ENCODE measurements at regions not wholly inside any gene's neighbourhood (a gene's known extent, or its start where the extent isn't known, plus 50 kb on each side); places are given as distances from the start of the nearest gene placed in this dataset.

DNA sequence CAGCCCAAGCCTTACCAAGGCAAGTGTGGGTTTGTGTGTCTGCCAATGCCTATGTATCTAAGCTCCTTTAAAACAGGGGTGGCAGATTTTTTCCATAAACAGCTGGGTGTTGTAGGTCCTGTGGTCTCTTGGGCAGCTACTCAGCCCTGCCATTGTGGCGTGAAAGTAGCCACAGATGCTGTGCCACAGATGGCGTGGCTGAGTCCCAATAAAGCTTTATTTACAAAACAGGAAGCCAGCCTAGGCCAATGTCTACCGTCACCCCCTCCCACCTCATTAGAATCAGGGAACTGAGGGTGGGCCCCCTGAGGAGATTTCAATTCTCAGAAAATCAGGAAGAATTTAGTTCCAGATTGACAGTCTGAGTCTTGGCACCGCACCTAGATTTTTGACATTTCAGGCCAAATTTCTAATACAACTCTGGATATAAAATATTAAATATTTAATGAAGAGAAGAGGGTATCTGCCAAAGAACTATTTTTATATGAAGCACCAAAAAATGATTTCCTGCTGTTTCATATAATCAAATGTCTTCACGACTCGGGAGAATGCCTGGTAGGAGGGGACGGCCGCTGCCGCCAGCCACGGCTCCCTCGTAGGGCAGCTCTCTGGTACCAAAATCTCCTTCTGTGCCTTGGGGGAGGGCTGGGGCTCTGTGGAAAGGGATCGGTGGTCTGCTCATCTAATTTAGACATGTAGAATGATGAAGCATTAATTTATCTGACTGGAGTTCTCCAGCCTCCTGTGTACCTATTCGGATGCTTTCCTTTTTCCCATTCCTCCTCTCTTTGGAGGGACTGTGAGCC is 420.9 kb downstream of the IRX2 start:
- DNase-seq = no peak

DNA sequence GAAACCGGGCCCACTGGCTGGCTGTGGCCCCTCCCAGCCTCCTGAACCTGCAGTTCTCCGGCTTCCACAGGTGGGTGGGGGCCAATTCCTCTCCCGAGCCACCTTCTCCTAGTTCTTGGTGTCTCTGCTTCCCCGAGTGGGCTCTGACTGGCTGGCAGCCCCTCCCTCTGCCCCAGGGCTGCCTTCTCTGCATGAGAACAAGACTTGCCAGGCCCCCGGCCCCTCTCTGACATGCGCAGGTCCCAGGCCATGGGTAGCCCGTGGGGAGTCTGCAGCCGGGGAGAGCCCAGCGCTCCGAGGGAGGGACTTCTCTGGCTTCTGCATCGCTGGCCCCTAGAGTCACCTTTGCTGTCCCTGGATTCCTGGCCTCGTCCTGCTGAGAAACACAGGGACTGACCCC is 421.7 kb downstream of the IRX2 start:
- no peak for DNase-seq

DNA sequence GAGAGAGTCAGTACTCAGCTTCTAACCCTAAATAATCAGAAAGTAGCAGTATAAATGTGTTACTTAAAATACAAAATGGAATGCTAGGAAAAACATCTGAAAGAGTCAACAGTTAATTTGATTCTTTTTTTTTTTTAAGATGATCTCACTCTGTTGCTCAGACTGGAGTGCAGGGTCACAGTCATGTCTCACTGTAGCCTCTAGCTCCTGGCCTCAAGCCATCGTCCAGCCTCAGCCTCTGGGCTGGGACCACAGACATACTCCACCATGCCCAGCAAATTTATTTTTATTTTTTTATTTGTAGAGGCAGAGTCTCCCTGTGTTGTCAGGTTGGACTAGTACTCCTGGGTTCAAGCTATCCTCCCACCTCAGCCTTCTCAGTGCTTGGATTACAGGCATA is 424.9 kb downstream of the IRX2 start:
- DNase-seq = no peak

DNA sequence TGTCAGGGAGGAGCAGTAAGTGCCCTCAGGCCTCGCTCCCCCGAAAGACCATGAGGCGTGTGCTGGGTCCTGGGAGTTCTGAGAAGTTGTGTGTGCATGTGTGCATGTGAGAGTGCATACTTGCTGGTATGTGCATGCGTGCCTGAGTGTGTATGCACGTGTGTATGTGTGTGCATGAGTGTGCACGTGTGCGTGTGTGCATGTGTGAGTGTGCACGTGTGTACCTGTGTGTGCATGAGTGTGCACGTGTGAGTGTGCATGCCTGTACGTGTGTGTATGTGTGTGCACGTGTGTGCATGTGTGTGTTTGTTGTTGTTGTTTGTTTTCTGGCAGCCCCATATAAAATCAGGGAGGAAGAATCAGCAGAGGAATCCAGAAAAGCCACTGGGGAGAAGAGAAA is 426.7 kb downstream of the IRX2 start:
- DNase-seq = no peak

DNA sequence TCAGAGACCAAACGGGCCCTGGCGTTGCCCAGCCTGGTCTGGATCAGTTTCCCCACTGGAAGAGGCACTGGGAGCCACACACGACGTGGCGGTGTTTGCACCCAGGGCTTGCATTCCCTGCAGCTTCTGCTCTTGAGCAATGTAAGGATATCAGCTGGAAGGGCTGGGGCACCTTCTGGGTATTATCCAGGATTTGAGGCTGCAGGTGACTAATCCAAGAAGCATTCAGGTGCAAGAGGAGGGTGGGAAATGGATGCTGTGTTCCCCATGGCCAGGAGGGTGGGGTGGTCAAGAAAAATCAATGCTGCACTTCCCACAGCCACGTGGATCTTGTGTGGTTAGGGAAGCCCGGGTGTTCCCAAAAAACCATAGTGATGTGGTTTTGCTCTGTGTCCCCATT is 430.9 kb downstream of the IRX2 start:
- no peak for DNase-seq

DNA sequence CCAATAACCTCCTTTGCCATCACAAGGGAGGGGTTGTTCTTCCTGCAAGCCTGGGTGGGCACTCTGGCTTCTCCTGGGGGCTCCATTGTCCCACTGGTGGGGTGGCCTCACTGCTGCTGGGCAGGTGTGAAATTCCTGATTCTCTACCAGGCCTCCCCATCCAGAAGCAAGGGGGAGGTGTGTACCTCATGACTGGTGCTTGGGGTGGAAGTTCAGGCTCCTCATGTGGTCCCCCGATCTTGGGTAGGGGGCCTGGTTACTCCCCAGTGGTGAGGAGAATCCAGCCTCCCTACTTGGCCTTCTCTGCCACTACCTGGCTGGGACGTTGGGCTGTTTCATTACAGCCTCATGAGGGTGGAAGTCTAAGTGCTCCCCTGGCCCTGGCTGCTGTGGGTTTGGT is 433.9 kb downstream of the IRX2 start:
- no peak for DNase-seq

GRCh38 chr5:2311851-2312250 is 429.1 kb upstream of the IRX4 start:
- DNase-seq = no peak

- DNase-seq = no peak
Measured at GRCh38 chr5:2310946-2311345, 428.2 kb upstream of the IRX4 start.

DNA sequence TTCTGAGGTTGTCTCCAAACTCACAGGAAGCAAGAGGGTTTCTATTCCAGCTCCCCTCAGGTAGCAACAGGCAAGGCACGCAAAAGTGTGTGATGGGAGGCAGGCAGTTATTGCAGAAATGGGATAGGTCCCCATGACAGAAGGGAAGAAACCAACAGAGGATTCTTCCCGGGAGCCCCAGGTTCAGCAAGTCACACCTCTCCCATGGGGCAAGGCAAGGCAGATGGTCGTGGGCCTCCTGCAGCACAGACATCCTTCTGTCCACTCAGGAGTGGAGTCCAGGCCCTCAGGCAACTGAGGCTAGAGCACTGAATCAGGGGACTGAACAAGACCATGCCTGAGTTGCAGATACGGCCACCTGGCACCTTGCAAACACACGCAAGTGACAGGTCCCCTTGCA is 424.9 kb upstream of the IRX4 start:
- no peak for DNase-seq

- DNase-seq = no peak
Measured at GRCh38 chr5:2306711-2307110, 424.0 kb upstream of the IRX4 start.

DNA sequence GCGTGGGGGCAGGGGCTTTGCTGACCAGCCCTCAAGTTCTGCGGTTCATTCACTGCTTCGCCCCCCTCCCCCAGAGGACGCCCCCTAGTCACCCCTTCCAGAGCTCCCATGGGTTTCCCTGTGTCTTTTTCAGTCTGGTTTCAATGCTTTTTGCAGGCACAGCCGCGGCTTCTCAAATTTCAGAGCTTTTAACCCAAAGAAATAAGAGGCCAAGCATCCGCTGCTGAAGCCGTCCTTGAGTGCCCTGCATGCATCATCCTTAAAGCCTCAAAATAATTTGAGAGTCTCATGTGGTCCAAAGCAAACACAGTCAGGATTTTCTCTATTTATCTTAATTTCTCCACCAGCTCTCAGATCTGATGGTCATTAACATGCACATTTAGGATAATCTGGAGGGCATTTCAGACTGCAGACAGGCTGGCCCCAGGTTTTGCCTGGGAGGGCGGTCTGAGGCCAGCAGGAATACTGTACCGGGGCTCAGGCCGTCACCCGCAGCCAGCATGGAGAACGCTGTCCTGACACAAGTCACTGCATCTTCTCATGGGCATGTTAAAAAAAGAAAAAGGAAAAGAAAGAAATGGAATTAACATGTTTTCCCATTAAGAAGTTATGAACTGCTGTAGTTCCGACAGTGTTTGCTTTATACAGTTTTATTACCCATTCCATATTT is 420.8 kb upstream of the IRX4 start:
- peak; percentile 35 for DNase-seq

DNA sequence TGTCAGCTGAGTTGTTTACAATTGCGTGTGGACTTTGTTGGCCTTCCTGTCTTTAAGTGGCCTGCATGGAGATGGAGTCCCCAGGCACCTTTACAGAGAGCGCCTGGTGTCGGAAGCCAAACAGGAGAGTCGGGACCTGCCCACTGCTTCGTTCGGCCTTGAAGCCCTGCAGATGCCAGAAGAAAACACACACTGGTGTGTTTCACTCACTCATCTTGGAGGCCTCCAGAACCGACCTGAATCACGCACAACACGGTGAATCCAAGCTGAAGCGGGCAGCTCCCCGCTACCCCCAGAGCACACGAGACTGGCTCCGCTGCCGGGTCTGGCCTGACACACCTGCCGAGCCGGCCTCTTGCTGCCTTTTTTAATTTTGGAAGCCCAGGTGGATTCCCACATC is 419.4 kb upstream of the IRX4 start:
- no peak for DNase-seq

DNA sequence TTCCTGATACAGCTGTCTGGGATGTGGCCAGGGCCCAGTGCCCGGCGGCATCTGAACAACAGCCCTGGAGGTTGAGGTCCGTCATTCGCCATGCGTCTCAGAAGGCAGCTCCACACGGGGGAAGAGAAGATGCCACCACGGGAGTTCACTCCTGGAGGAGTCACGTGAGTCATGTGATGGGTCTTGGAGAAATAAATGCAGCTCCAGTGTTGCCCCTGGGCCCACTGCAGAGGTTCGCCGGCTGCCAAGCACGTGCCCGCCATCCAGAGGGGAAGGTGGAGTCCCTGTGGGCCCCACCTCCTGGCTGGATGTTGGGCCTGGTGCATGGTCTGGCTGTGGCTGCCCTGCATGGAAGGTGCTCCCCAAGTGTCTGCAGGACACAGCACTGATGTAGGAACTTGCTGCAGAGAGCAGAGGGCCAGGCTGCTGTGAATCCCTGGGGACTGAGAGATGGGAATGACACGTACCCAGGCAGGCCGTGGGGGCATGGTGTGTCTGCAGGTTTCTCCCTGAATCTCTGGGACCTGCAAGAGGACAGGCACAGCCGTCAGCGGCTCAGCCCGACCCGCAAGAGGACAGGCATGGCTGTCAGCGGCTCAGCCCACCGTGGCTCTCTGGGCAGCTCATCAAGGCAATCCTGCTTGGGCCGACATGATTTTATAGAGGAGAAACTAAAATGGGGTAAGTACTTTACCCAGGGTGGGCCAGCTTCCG is 418.3 kb upstream of the IRX4 start:
- no peak for DNase-seq

DNA sequence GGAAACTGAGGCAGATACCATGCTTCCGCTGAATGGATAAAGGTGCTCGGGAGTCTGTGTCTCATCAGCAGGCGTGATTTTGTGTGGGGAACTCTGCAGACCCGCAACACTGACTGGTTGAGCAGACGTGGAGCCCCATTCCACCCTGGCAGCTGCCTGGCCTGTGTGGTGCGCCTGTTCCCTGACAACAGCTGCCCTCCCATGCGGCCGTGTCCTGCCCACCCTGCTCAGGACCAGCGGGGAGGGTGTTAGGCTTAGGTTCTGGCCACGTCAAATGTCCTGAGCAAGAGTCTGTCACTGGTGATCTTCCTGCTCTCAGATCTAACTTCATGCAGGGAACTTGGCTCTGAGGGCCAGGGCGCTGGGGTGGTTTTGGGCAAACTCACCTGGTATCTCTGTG is 417.7 kb upstream of the IRX4 start:
- no peak for DNase-seq

DNA sequence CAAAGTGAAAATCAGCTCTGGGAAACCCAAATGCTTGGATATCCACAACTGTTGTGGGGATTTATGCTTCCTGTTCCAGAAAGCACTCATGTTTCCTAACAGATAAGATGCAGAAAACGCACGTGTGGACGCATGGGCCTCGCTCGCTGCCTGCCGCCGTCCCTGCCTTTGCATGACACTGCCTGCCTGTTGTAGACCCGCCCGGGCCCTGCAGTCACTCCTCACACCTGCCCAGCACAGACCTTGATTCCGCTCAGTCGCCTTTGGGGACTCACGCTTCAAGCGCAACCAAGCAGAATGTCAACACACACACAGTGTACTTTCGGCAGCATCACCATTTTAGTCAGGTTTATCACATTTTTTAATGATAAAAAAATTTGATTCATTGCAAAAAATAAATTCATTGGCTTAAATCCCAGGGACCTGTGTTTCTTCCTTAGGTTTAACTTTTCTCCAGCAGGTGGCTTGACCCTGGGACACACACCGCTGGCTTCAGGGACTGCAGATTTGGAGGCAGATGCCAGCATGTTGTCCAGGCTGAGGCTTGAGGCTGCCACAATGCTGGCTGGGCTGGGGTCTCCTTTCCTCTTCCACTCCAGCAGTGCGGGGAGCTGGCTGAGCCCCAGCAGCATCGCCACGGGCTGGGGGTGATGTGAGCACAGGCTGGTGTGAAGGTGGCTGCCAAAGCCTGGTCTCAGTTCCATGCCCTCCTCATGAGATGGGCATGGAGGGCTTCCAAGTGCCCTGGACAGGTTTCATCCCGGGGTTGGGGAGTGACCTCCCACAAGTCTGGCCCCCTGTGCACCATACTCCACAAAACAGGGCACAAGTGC is 416.9 kb upstream of the IRX4 start:
- no peak for DNase-seq

GRCh38 chr5:2298781-2299180 is 416.1 kb upstream of the IRX4 start:
- DNase-seq = no peak

GRCh38 chr5:2297991-2298390 is 415.3 kb upstream of the IRX4 start:
- DNase-seq = no peak

GRCh38 chr5:2295476-2295875 is 412.8 kb upstream of the IRX4 start:
- no peak for DNase-seq

- no peak for DNase-seq
Measured at GRCh38 chr5:2293906-2294305, 411.2 kb upstream of the IRX4 start.

- DNase-seq = no peak
Measured at GRCh38 chr5:2291146-2291840, 408.6 kb upstream of the IRX4 start.

DNA sequence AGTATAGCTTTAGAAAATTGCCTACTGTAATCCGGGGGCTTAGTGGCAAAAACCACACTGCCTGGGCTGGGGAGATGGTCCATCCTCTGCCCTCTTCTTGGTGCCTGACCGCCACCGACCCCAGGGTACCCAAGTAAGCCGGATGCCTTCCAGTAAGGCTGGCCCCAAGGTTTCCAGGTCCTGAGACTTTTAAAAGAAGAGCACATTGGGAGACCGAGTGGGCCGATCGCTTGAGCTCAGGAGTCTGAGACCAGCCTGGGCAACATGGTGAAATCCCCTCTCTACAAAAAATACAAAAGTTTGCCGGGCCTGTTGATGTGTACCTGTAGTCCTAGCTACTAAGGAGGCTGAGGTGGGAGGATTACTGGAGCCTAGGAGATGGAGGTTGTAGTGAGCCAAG is 406.7 kb upstream of the IRX4 start:
- DNase-seq = no peak

DNA sequence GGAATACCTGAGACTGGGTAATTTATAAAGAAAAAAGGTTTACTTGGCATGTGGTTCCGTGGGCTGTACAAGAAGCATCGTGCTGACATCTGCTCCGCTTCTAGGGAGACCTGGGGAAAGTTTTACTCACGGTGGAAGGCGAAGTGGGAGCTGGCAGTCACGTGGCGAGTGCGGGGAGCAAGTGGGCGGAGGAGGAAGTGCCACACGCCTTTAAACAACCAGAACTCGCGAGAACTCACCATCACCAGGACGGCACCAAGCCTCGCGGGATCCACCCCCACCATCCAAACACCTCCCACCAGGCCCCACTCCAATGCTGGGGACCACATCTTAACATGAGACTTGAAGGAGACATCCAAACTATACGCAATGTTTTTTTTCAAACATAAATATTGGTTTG is 406.2 kb upstream of the IRX4 start:
- DNase-seq = no peak

Measured in right kidney (tissue), 1 donor.